GM23248 (cell line): ENCODE measurements at regions not wholly inside any gene's neighbourhood (a gene's known extent, or its start where the extent isn't known, plus 50 kb on each side); places are given as distances from the start of the nearest gene placed in this dataset.

Experiments used
- DNase-seq: peaks from one replicate; pipeline ENCODE4 v3.0.0-alpha.2; 2015
- H2AFZ ChIP-seq: fragments of 200-600 bp; sonication (generic); 2 replicates; pipeline ENCODE4 v1.6.1; 2016; ENCODE audit warnings: antibody characterized with exemption
- H3F3A ChIP-seq: fragments of 200-600 bp; sonication (generic); 2 replicates; pipeline ENCODE4 v1.6.1; 2016; ENCODE audit warnings: mild to moderate bottlenecking, antibody characterized with exemption, mixed run types; ENCODE audit not compliant: insufficient read depth
- H3K27ac ChIP-seq: fragments of 200-600 bp; sonication (generic); 2 replicates; pipeline ENCODE4 v1.5.1; 2016; ENCODE audit warnings: mild to moderate bottlenecking
- H3K27me3 ChIP-seq: fragments of 200-600 bp; sonication (generic); replicated peaks from 2 replicates; pipeline ENCODE4 v1.6.1; 2016; ENCODE audit warnings: mild to moderate bottlenecking; ENCODE audit not compliant: insufficient read depth
- H3K36me3 ChIP-seq: fragments of 200-600 bp; sonication (generic); 2 replicates; pipeline ENCODE4 v1.6.1; 2016; ENCODE audit warnings: low read depth, mild to moderate bottlenecking
- H3K4me1 ChIP-seq: fragments of 200-600 bp; sonication (generic); 2 replicates; pipeline ENCODE4 v1.6.1; 2016; ENCODE audit warnings: mild to moderate bottlenecking; ENCODE audit not compliant: insufficient read depth
- H3K4me2 ChIP-seq: fragments of 200-600 bp; sonication (generic); one replicate; pipeline ENCODE4 v1.6.1; 2016; ENCODE audit warnings: mild to moderate bottlenecking; ENCODE audit not compliant: unreplicated experiment
- H3K4me3 ChIP-seq: fragments of 200-600 bp; sonication (generic); 2 replicates; pipeline ENCODE4 v1.5.1; 2016; ENCODE audit warnings: mild to moderate bottlenecking
- H3K79me2 ChIP-seq: fragments of 200-600 bp; sonication (generic); 2 replicates; pipeline ENCODE4 v1.6.1; 2016; ENCODE audit warnings: mild to moderate bottlenecking; ENCODE audit not compliant: insufficient read depth
- H3K9ac ChIP-seq: fragments of 200-600 bp; sonication (generic); 2 replicates; pipeline ENCODE4 v1.6.1; 2016; ENCODE audit warnings: mild to moderate bottlenecking
- H3K9me2 ChIP-seq: fragments of 200-600 bp; sonication (generic); 2 replicates; pipeline ENCODE4 v1.6.1; 2016; ENCODE audit warnings: mixed run types, mild to moderate bottlenecking, moderate library complexity; ENCODE audit not compliant: insufficient read depth
- H3K9me3 ChIP-seq: fragments of 200-600 bp; sonication (generic); one replicate; pipeline ENCODE4 v1.6.1; 2017; ENCODE audit warnings: low read depth
- H4K20me1 ChIP-seq: fragments of 200-600 bp; sonication (generic); 2 replicates; pipeline ENCODE4 v1.6.0; 2016; ENCODE audit not compliant: insufficient read depth
- EZH2 ChIP-seq: fragments of 200-600 bp; sonication (generic); IDR thresholded peaks from 2 replicates; pipeline ENCODE4 v1.6.1; 2018; ENCODE audit warnings: antibody characterized with exemption, mild to moderate bottlenecking; ENCODE audit not compliant: insufficient read depth, poor library complexity, severe bottlenecking
- EZH2phosphoT487 ChIP-seq: fragments of 200-600 bp; sonication (generic); IDR thresholded peaks from 2 replicates; pipeline ENCODE4 v1.6.1; 2018; ENCODE audit warnings: antibody characterized with exemption, moderate library complexity, mild to moderate bottlenecking, low read depth; ENCODE audit not compliant: insufficient read depth
- WGBS, 2 experiments: methylation state at CpG; one replicate each; pipeline ENCODE4 v1.1.6; 2015 to 2017; ENCODE audit warnings: low lambda C conversion rate in 2 of 2, low coverage in 1 of 2; ENCODE audit errors: missing lambda C conversion rate in 2 of 2; 5-methylcytosine and 5-hydroxymethylcytosine counted together
- in situ Hi-C: fragments of 300-500 bp; cut with MboI; formaldehyde crosslinking; loops from 2 replicates; pipeline ENCODE4 v1.15.0; 2020

- no peak overlapping the region for H3K27ac ChIP-seq
- no peak overlapping the region for H3K4me3 ChIP-seq
- H3F3A ChIP-seq: no peaks in the 10 kb centered on the region
- no peaks in the 10 kb centered on the region for H3K9me2 ChIP-seq
- H3K36me3 ChIP-seq: no peaks in the 10 kb centered on the region
- no peak overlapping the region for H3K9ac ChIP-seq
- H3K79me2 ChIP-seq: no peaks in the 10 kb centered on the region
- whole genome bisulfite sequencing, 2 experiments: 73 to 74% methylated on average over 22 to 26 of the region's 26 CpGs
- in situ Hi-C loops: no loop called here
- no peaks in the 10 kb centered on the region for H3K27me3 ChIP-seq
- no peak overlapping the region for H3K4me2 ChIP-seq
- no peak for DNase-seq
- H2AFZ ChIP-seq: no peak overlapping the region
- TF ChIP-seq EZH2 (no peak), EZH2phosphoT487 (no peak)
- no peaks in the 10 kb centered on the region for H4K20me1 ChIP-seq
- no peaks in the 10 kb centered on the region for H3K9me3 ChIP-seq
- no peaks in the 10 kb centered on the region for H3K4me1 ChIP-seq
Measured at GRCh38 chr22:23397008-23397612, 183.0 kb downstream of the IGLL1 start.

GRCh38 chr22:23396362-23397007 lies 183.6 kb downstream of the IGLL1 start:
- in situ Hi-C loops: no loop called here

GRCh38 chr22:23395530-23396361 lies 184.3 kb downstream of the IGLL1 start:
- no peak overlapping the region for H3K9ac ChIP-seq
- WGBS, 2 experiments: 60 to 69% methylated on average over 13 of the region's 14 CpGs
- no peak for DNase-seq
- in situ Hi-C loops: no loop called here
- no peak overlapping the region for H2AFZ ChIP-seq
- H3K4me3 ChIP-seq: no peak overlapping the region
- no peaks in the 10 kb centered on the region for H3F3A ChIP-seq
- H4K20me1 ChIP-seq: no peaks in the 10 kb centered on the region
- no peak overlapping the region for H3K27ac ChIP-seq
- no peaks in the 10 kb centered on the region for H3K36me3 ChIP-seq
- no peak overlapping the region for H3K4me2 ChIP-seq
- H3K4me1 ChIP-seq: no peaks in the 10 kb centered on the region
- no peak for TF ChIP-seq EZH2phosphoT487
- no peak for TF ChIP-seq EZH2
- no peaks in the 10 kb centered on the region for H3K27me3 ChIP-seq
- H3K79me2 ChIP-seq: no peaks in the 10 kb centered on the region
- H3K9me2 ChIP-seq: no peaks in the 10 kb centered on the region
- H3K9me3 ChIP-seq: no peaks in the 10 kb centered on the region

More at GRCh38 chr22:23396362-23397007, 183.6 kb downstream of the IGLL1 start:
- H3K9me3 ChIP-seq: no peaks in the 10 kb centered on the region
- H2AFZ ChIP-seq: no peak overlapping the region
- no peak overlapping the region for H3K9ac ChIP-seq
- H3K27ac ChIP-seq: no peak overlapping the region
- no peaks in the 10 kb centered on the region for H4K20me1 ChIP-seq
- no peaks in the 10 kb centered on the region for H3K9me2 ChIP-seq
- H3K79me2 ChIP-seq: no peaks in the 10 kb centered on the region
- H3K4me2 ChIP-seq: no peak overlapping the region
- no peaks in the 10 kb centered on the region for H3K36me3 ChIP-seq
- DNase-seq: no peak
- 56 to 57% methylated on average over 7 to 8 of the region's 8 CpGs for WGBS, 2 experiments
- no peak overlapping the region for H3K4me3 ChIP-seq
- H3F3A ChIP-seq: no peaks in the 10 kb centered on the region
- H3K27me3 ChIP-seq: no peaks in the 10 kb centered on the region
- no peaks in the 10 kb centered on the region for H3K4me1 ChIP-seq
- no peak for TF ChIP-seq EZH2
- no peak for TF ChIP-seq EZH2phosphoT487

- Histone ChIP-seq H3K4me1 (no peaks in the 10 kb centered on the region), H3K27me3 (no peaks in the 10 kb centered on the region), H3K4me3 (no peak overlapping the region), H3K36me3 (no peaks in the 10 kb centered on the region), H3F3A (no peaks in the 10 kb centered on the region), H3K4me2 (no peak overlapping the region), H4K20me1 (no peaks in the 10 kb centered on the region), H3K9me2 (no peaks in the 10 kb centered on the region), H3K9me3 (no peaks in the 10 kb centered on the region), H3K79me2 (no peaks in the 10 kb centered on the region), H3K9ac (no peak overlapping the region), H2AFZ (no peak overlapping the region), H3K27ac (no peak overlapping the region)
- DNase-seq: no peak
- in situ Hi-C loops: no loop called here
- TF ChIP-seq EZH2phosphoT487: no peak
- no peak for TF ChIP-seq EZH2
- 76 to 82% methylated on average over 21 to 28 of the region's 28 CpGs for WGBS, 2 experiments
Measured at GRCh38 chr22:23394525-23395326, 185.4 kb downstream of the IGLL1 start.
